Raji (cell line): ENCODE measurements at regions not wholly inside any gene's neighbourhood (a gene's known extent, or its start where the extent isn't known, plus 50 kb on each side); places are given as distances from the start of the nearest gene placed in this dataset.

Experiments used
- POLR2A ChIP-seq: IDR thresholded peaks from 2 replicates; pipeline ENCODE4 v1.6.1; 2011; ENCODE audit warnings: low read depth, low read length, control low read depth; ENCODE audit not compliant: insufficient read depth

GRCh38 chr1:199678771-199679170 is 348.7 kb upstream of the NR5A2 start:
- TF ChIP-seq POLR2A = no peak

GRCh38 chr1:199682081-199682480 is 345.4 kb upstream of the NR5A2 start:
- no peak for TF ChIP-seq POLR2A

- TF ChIP-seq POLR2A = no peak
These were observed 342.7 kb upstream of the NR5A2 start for GRCh38 chr1:199684686-199685273.

- TF ChIP-seq POLR2A = no peak
These were observed 342.1 kb upstream of the NR5A2 start for GRCh38 chr1:199685369-199685768.

- no peak for TF ChIP-seq POLR2A
These were observed 340.2 kb upstream of the NR5A2 start for GRCh38 chr1:199687321-199687720.

- no peak for TF ChIP-seq POLR2A
These were observed 339.3 kb upstream of the NR5A2 start for GRCh38 chr1:199688133-199688676.

GRCh38 chr1:199688774-199689173 is 338.7 kb upstream of the NR5A2 start:
- no peak for TF ChIP-seq POLR2A

GRCh38 chr1:199690496-199690895 is 337.0 kb upstream of the NR5A2 start:
- TF ChIP-seq POLR2A = no peak

- no peak for TF ChIP-seq POLR2A
These were observed 336.0 kb upstream of the NR5A2 start for GRCh38 chr1:199691540-199691939.

- no peak for TF ChIP-seq POLR2A
These were observed 333.8 kb upstream of the NR5A2 start for GRCh38 chr1:199693724-199694123.

GRCh38 chr1:199696225-199696624 is 331.3 kb upstream of the NR5A2 start:
- no peak for TF ChIP-seq POLR2A

GRCh38 chr1:199698222-199698621 is 329.3 kb upstream of the NR5A2 start:
- no peak for TF ChIP-seq POLR2A

GRCh38 chr1:199700551-199700950 is 327.0 kb upstream of the NR5A2 start:
- no peak for TF ChIP-seq POLR2A

GRCh38 chr1:199701726-199702125 is 325.8 kb upstream of the NR5A2 start:
- no peak for TF ChIP-seq POLR2A

GRCh38 chr1:199704231-199704630 is 323.3 kb upstream of the NR5A2 start:
- no peak for TF ChIP-seq POLR2A

GRCh38 chr1:199705825-199706224 is 321.7 kb upstream of the NR5A2 start:
- no peak for TF ChIP-seq POLR2A
